Tibial nerve (tissue), 4 donors: ENCODE measurements at regions not wholly inside any gene's neighbourhood (a gene's known extent, or its start where the extent isn't known, plus 50 kb on each side); places are given as distances from the start of the nearest gene placed in this dataset.

Source experiments
- DNase-seq, 2 donors: peaks; one replicate each; pipeline ENCODE4 v3.0.0-alpha.2; 2019; ENCODE audit warnings: low spot score in 2 of 2
- H3K27ac ChIP-seq, 4 donors: fragments of 200-600 bp; sonication (generic) in 3 of 4; one replicate each; pipeline ENCODE4 v1.5.1; 2017 to 2019; ENCODE audit warnings: mild to moderate bottlenecking in 1 of 4
- H3K27me3 ChIP-seq, 2 donors: fragments of 200-600 bp; sonication (generic) in 1 of 2; one replicate each; pipeline versions ENCODE4 v1.5.1 to v1.6.0; 2017 to 2019
- H3K36me3 ChIP-seq, 3 donors: fragments of 200-600 bp; sonication (generic); one replicate each; pipeline ENCODE4 v1.5.1; 2018 to 2019
- H3K4me1 ChIP-seq, 4 donors: fragments of 200-600 bp; sonication (generic) in 3 of 4; one replicate each; pipeline ENCODE4 v1.5.1; 2017 to 2019
- H3K4me3 ChIP-seq, 4 donors: fragments of 200-600 bp; sonication (generic) in 3 of 4; one replicate each; pipeline ENCODE4 v1.5.1; 2017 to 2019; ENCODE audit warnings: mild to moderate bottlenecking in 1 of 4, moderate library complexity in 1 of 4
- H3K9me3 ChIP-seq, 4 donors: fragments of 200-600 bp; sonication (generic) in 3 of 4; one replicate each; pipeline ENCODE4 v1.5.1; 2017 to 2019
- CTCF ChIP-seq, 5 experiments: fragments of 200-600 bp in 3 of 5; fragments of 450-650 bp in 2 of 5; sonication (generic) in 3 of 5; IDR thresholded peaks; one replicate each; pipeline ENCODE4 v1.5.1; 2016 to 2019; ENCODE audit warnings: antibody characterized with exemption in 5 of 5, mild to moderate bottlenecking in 3 of 5, moderate library complexity in 2 of 5
- WGBS, 2 donors: methylation state at CpG; one replicate each; pipeline ENCODE4 v1.1.5; 2018; 5-methylcytosine and 5-hydroxymethylcytosine counted together

- no peaks in the 10 kb centered on the region for H3K36me3 ChIP-seq
- WGBS, 2 donors: 82 to 89% methylated on average over 1 of the region's 1 CpG
- no peak overlapping the region for H3K27ac ChIP-seq
- H3K4me1 ChIP-seq: no peaks in the 10 kb centered on the region
- no peak for DNase-seq
- H3K9me3 ChIP-seq: peaks cover 0 to 30% (median 9%) of the 10 kb centered on the region in 4 donors
- TF ChIP-seq CTCF (IDR thresholded peaks at IDR 0.05): no peak
- no peak overlapping the region for H3K4me3 ChIP-seq
- no peaks in the 10 kb centered on the region for H3K27me3 ChIP-seq
Observed at GRCh38 chr6:117849087-117849486, 58.0 kb upstream of the SLC35F1 start.
